ENCODE measurements at regions not wholly inside any gene's neighbourhood (a gene's known extent, or its start where the extent isn't known, plus 50 kb on each side); places are given as distances from the start of the nearest gene placed in this dataset.

DNA sequence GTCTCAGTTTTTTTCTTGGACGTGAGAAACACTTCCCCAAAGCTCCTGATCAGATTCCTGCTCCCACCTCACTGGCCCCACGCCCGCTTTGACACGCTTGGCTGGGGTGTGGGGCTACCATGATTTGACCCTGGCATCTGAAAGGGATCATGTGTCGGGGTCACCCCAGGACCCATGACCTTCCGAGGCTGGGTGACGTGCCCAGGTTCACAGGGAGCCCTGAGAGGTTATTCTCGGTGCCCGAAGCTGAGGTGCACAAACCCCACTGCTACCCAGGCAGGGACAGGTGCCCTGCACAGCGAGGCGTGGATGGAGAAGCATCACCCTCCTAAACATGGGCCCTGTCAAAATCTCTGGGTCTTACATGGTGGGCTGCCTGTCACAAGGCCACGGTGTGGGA, 404.1 kb downstream of the GALR1 start:
- TF ChIP-seq, protein P1, sequence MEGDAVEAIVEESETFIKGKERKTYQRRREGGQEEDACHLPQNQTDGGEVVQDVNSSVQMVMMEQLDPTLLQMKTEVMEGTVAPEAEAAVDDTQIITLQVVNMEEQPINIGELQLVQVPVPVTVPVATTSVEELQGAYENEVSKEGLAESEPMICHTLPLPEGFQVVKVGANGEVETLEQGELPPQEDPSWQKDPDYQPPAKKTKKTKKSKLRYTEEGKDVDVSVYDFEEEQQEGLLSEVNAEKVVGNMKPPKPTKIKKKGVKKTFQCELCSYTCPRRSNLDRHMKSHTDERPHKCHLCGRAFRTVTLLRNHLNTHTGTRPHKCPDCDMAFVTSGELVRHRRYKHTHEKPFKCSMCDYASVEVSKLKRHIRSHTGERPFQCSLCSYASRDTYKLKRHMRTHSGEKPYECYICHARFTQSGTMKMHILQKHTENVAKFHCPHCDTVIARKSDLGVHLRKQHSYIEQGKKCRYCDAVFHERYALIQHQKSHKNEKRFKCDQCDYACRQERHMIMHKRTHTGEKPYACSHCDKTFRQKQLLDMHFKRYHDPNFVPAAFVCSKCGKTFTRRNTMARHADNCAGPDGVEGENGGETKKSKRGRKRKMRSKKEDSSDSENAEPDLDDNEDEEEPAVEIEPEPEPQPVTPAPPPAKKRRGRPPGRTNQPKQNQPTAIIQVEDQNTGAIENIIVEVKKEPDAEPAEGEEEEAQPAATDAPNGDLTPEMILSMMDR (IDR thresholded peaks at IDR 0.05), result no peak
- Mint-ChIP-seq H3K9me3 (no peaks in the 10 kb centered on the region), H3K4me3 (no peak overlapping the region), H3K27ac (no peak overlapping the region), H3K36me3 (ENCODE audit: low read depth) (no peaks in the 10 kb centered on the region), H3K4me1 (peaks cover 10% of the 10 kb centered on the region), H3K27me3 (ENCODE audit: low read depth, poor library complexity) (peaks cover 19% of the 10 kb centered on the region)
- DNase-seq, result no peak

DNA sequence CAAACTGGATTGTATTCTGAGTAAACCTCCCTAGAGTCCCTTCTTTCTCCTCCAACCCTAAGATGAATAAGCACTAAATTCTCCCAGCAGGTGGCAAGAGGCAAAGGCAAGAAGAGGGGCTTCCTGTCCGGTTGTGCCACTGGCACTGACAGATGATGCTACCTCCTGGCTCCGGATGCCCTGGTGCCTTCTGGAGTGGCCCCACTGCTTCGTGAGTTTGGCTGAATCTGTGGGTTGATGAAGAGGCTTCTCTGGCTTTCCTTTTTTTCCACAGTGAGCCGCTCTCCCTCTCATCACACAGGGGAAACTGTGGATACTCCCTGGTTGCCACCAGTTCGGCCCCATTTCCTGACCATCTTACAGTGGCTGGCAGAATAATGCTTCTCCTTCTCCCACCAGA, 404.7 kb downstream of the GALR1 start:
- Mint-ChIP-seq H3K36me3 (ENCODE audit: low read depth) (no peaks in the 10 kb centered on the region), H3K27me3 (ENCODE audit: low read depth, poor library complexity) (peaks cover 19% of the 10 kb centered on the region), H3K4me3 (no peak overlapping the region), H3K27ac (no peak overlapping the region), H3K4me1 (peaks cover 13% of the 10 kb centered on the region), H3K9me3 (no peaks in the 10 kb centered on the region)
- TF ChIP-seq, protein P1 (IDR thresholded peaks at IDR 0.05), result no peak
- no peak for DNase-seq

DNA sequence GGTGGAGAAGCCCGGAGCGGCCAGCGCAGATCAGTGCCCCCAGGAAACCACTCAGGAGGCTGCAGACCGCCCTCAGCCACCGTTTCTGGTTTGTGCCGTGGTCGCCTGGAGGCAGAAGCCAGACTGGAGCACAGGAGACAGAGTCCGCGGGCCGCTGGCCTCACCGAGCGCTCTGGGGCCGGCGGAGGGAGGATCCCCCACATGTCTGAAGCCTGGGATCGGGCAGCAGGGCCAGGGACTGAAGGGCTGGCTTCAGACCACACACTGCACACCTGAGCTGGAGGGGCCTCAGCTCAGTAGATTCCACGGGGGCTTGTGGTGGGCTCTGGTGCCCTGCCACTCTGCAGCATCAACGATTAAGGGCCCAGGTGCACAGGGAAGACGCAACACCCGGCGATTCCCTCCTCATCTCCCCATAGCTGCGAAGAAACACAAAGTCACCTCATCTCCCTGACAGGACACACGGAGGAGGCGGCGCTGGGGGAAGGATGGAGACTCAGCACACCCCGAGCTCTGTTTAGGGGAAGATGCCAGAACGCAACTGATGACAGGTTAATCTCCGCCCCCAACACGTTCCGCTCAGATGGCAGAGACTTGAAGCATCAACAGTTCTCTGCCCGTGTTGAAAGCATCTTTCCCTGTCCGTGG, 408.1 kb downstream of the GALR1 start:
- DNase-seq, result no peak
- Mint-ChIP-seq H3K4me3 (no peak overlapping the region), H3K36me3 (ENCODE audit: low read depth) (no peaks in the 10 kb centered on the region), H3K27me3 (ENCODE audit: low read depth, poor library complexity) (peaks cover 3% of the 10 kb centered on the region), H3K4me1 (peaks cover 19% of the 10 kb centered on the region), H3K27ac (no peak overlapping the region), H3K9me3 (peaks cover 1% of the 10 kb centered on the region)
- TF ChIP-seq, protein P1 (IDR thresholded peaks at IDR 0.05), result no peak

DNA sequence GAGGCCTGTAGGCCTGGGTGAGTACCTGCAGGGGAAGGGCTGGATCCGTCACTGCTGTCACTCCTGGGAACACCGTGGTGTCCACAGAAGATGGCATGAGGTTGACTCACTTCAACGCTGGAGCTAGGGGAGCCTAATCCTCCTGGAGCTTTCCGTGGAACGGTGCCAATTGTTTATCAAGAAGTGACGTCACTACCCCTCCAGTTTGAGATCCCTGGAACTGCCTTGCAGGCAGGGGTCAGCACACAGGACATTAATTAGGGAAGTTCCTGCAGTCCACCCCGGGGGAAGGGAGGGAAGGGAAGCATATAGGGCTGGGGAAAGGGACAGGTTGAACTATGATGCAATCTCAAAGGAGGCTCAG, 408.6 kb downstream of the GALR1 start:
- Mint-ChIP-seq H3K27me3 (ENCODE audit: low read depth, poor library complexity) (peaks cover 3% of the 10 kb centered on the region), H3K27ac (no peak overlapping the region), H3K4me3 (no peak overlapping the region), H3K9me3 (peaks cover 3% of the 10 kb centered on the region), H3K4me1 (peaks cover 19% of the 10 kb centered on the region), H3K36me3 (ENCODE audit: low read depth) (no peaks in the 10 kb centered on the region)
- TF ChIP-seq, protein P1 (IDR thresholded peaks at IDR 0.05), result no peak
- no peak for DNase-seq

DNA sequence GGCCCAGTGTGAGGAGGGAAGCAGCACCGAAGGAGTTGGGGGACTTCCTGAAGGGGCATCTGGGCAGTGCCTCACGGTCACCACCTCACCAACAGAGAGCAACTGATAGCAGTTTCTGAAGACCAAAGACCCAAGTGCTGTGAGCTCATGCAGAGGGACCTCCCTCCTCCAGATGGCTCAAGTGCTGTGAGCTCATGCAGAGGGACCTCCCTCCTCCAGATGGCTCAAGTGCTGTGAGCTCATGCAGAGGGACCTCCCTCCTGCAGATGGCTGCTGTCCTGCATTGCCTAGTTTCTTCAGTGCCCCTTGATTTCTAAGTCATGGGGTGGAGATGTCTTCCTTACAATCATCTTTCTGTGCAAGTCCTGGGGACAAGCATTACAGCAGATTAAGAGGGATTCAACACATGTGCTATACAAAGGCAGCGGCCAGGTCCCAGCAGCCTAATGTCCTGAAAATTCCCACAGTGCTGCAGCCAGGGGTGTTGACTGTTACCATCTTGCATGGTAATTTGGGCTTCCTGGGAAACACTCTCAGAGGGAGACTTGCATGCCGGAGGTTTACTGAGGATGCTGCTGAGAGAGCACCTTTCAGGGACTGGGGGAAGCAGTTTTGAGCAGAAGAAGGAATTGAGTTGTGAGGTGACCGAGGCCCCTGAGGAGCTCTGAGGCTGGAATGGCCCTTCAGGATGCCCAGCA, 409.3 kb downstream of the GALR1 start:
- no peak for DNase-seq
- H3K27me3 Mint-ChIP-seq (ENCODE audit: low read depth, poor library complexity), result no peaks in the 10 kb centered on the region
- peaks cover 19% of the 10 kb centered on the region for H3K4me1 Mint-ChIP-seq
- H3K9me3 Mint-ChIP-seq, result peaks cover 6% of the 10 kb centered on the region
- H3K36me3 Mint-ChIP-seq (ENCODE audit: low read depth), result no peaks in the 10 kb centered on the region
- no peak overlapping the region for H3K4me3 Mint-ChIP-seq
- TF ChIP-seq, protein P1 (IDR thresholded peaks at IDR 0.05), result no peak
- no peak overlapping the region for H3K27ac Mint-ChIP-seq

DNA sequence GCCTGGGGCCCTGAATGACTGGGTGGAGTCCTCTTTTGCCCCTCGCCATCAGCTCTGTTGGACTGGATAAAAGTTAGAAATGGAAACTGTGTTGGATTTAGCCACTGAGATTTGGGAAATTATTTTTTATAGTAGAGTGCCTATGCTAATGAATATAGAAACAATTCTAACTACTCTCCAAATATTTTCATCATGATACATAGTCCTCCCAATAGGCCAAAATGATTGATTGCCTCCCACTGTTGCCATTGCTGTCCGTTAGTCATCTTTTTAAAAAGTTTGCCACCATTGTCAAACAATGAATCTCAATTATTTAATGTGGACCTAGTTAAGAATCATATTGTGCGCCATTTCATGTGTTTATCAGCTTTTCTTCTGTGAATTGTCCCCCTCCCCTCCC, 417.0 kb downstream of the GALR1 start:
- Mint-ChIP-seq H3K9me3 (peaks cover 6% of the 10 kb centered on the region), H3K27me3 (ENCODE audit: low read depth, poor library complexity) (peaks cover 21% of the 10 kb centered on the region), H3K27ac (no peak overlapping the region), H3K4me3 (no peak overlapping the region), H3K36me3 (ENCODE audit: low read depth) (no peaks in the 10 kb centered on the region), H3K4me1 (peaks cover 4% of the 10 kb centered on the region)
- no peak for DNase-seq
- TF ChIP-seq, protein P1 (IDR thresholded peaks at IDR 0.05), result no peak
